ENCODE measurements at regions not wholly inside any gene's neighbourhood (a gene's known extent, or its start where the extent isn't known, plus 50 kb on each side); places are given as distances from the start of the nearest gene placed in this dataset.
"Not testable (repeated sequence)": the region's sequence is repeated elsewhere in the genome, so short reads cannot be mapped to it uniquely, and the experiment has no call there.

- Histone ChIP-seq H3K9ac (replicated peaks in 1 of 4; ENCODE audit: extremely low read depth in 1 of 4, low read depth in 3 of 4, low read length in 3 of 4) (peak overlapping the region in 1 of 4 experiments; percentile 28; a peak in 1 of 7 replicates), H3K18ac (ENCODE audit: extremely low read depth, low read length) (peak overlapping the region; percentile 71), H3K79me2 (ENCODE audit: control insufficient read depth in 1 of 2, insufficient read depth in 2 of 2, low read length in 2 of 2) (peaks cover 0 to 20% of the 10 kb centered on the region in 2 experiments; a peak in 2 of 4 replicates), H3K4me1 (replicated peaks in 1 of 4; ENCODE audit: control insufficient read depth in 3 of 4, insufficient read depth in 4 of 4, low read length in 3 of 4) (peaks cover 17 to 37% (median 32%) of the 10 kb centered on the region in 4 experiments), H3K36me3 (ENCODE audit: control insufficient read depth in 2 of 4, insufficient read depth in 4 of 4, low read length in 3 of 4) (peaks cover 3 to 35% (median 11%) of the 10 kb centered on the region in 4 experiments; a peak in 6 of 8 replicates), H3K23me2 (ENCODE audit: low read depth, low read length) (peaks cover 12% of the 10 kb centered on the region), H3K4me2 (ENCODE audit: insufficient read depth in 1 of 2, low read depth in 2 of 2, low read length in 2 of 2) (peak overlapping the region; percentile 49 to 61; a peak in 3 of 4 replicates), H3K4me3 (ENCODE audit: extremely low read depth in 1 of 4, insufficient read depth in 2 of 4, low read depth in 3 of 4, low read length in 4 of 4) (peak overlapping the region in 3 of 4 experiments; percentile 21 to 49 (median 29); a peak in 3 of 8 replicates)
- H3K4ac ChIP-seq (replicated peaks; ENCODE audit: insufficient read length, low read depth, low read length); H3K27me3 ChIP-seq (replicated peaks in 1 of 4; ENCODE audit: control insufficient read depth in 3 of 4, extremely low read depth in 1 of 4, insufficient read depth in 3 of 4, low read length in 3 of 4); H3K79me1 ChIP-seq (ENCODE audit: low read depth, low read length); CTCF ChIA-PET (ENCODE audit: partially characterized antibody); H2BK15ac ChIP-seq (ENCODE audit: low read length); H3K23ac ChIP-seq (ENCODE audit: insufficient read length); H2AK5ac ChIP-seq (ENCODE audit: low read depth, low read length); DNase-seq (ENCODE audit: low read depth in 1 of 2, low spot score in 2 of 2); H2BK5ac ChIP-seq (ENCODE audit: low read depth, low read length); H4K5ac ChIP-seq (ENCODE audit: insufficient read length, low read depth, low read length); H3K14ac ChIP-seq (ENCODE audit: insufficient read length); H3K9me3 ChIP-seq (ENCODE audit: insufficient read depth in 2 of 2, low read depth in 1 of 2, low read length in 1 of 2); H4K20me1 ChIP-seq (replicated peaks in 1 of 2; ENCODE audit: control insufficient read depth in 1 of 2, insufficient read depth in 2 of 2, low read length in 2 of 2); H2AFZ ChIP-seq (ENCODE audit: low read length); H2BK120ac ChIP-seq (replicated peaks; ENCODE audit: low read depth, low read length); H2BK12ac ChIP-seq (ENCODE audit: low read depth, low read length); H3K56ac ChIP-seq (replicated peaks; ENCODE audit: insufficient read length, low read depth, low read length); FAIRE-seq; H3K27ac ChIP-seq (ENCODE audit: low read depth, low read length); H4K91ac ChIP-seq (replicated peaks; ENCODE audit: insufficient read length, low read length); H4K8ac ChIP-seq (ENCODE audit: extremely low read depth, insufficient read depth, low read length); H2BK20ac ChIP-seq (ENCODE audit: low read length): not testable (repeated sequence)
- POLR2A ChIA-PET (ENCODE audit: partially characterized antibody), result interaction anchor here (2.2 to 6.4 kb wide), 2 partner anchors 8 to 13 kb away, joined by 6 to 53 read pairs; no protein-coding TSS in a partner anchor
- 46% methylated on average over 5 of the region's 5 CpGs; no CpG with 5 or more reads in 1 of the 2 experiments for WGBS, 2 experiments (ENCODE audit: extremely low coverage in 1 of 2, insufficient coverage in 1 of 2, insufficient read length in 1 of 2, insufficient replicate concordance in 2 of 2, low coverage in 1 of 2, low lambda C conversion rate in 2 of 2, missing lambda C conversion rate in 1 of 2)
Observed at GRCh38 chr1:223026639-223027038, 116.4 kb downstream of the TLR5 start.
